Fibroblast of gingiva (primary cell): ENCODE measurements at regions not wholly inside any gene's neighbourhood (a gene's known extent, or its start where the extent isn't known, plus 50 kb on each side); places are given as distances from the start of the nearest gene placed in this dataset.

Experiments
- DNase-seq: peaks from one replicate; pipeline ENCODE4 v3.0.0-alpha.2; 2011; ENCODE audit warnings: low read depth

- no peak for DNase-seq
Observed at GRCh38 chr5:15261269-15261995, 238.5 kb upstream of the FBXL7 start.

GRCh38 chr5:15260356-15261268 lies 239.4 kb upstream of the FBXL7 start:
- DNase-seq: no peak

GRCh38 chr5:15256485-15256884 lies 243.5 kb upstream of the FBXL7 start:
- no peak for DNase-seq

GRCh38 chr5:15255576-15255975 lies 244.4 kb upstream of the FBXL7 start:
- no peak for DNase-seq

GRCh38 chr5:15254607-15255006 lies 245.4 kb upstream of the FBXL7 start:
- DNase-seq: peak; percentile 57

- no peak for DNase-seq
Observed at GRCh38 chr5:15252331-15252730, 247.6 kb upstream of the FBXL7 start.

GRCh38 chr5:15249152-15249551 lies 250.8 kb upstream of the FBXL7 start:
- DNase-seq: peak; percentile 39

- DNase-seq: no peak
Observed at GRCh38 chr5:15248731-15249130, 251.2 kb upstream of the FBXL7 start.

GRCh38 chr5:15245913-15246312 lies 254.1 kb upstream of the FBXL7 start:
- no peak for DNase-seq

GRCh38 chr5:15243301-15244020 lies 256.5 kb upstream of the FBXL7 start:
- peak; percentile 43 for DNase-seq

- peak; percentile 18 for DNase-seq
Observed at GRCh38 chr5:15241216-15241821, 258.7 kb upstream of the FBXL7 start.

GRCh38 chr5:15238006-15238405 lies 262.0 kb upstream of the FBXL7 start:
- no peak for DNase-seq

- no peak for DNase-seq
Observed at GRCh38 chr5:15236911-15237508, 263.0 kb upstream of the FBXL7 start.

GRCh38 chr5:15234911-15235310 lies 265.1 kb upstream of the FBXL7 start:
- DNase-seq: peak; percentile 61

GRCh38 chr5:15234366-15234765 lies 265.6 kb upstream of the FBXL7 start:
- no peak for DNase-seq

GRCh38 chr5:15233566-15233965 lies 266.4 kb upstream of the FBXL7 start:
- DNase-seq: no peak

- DNase-seq: no peak
Observed at GRCh38 chr5:15222156-15222555, 277.8 kb upstream of the FBXL7 start.

GRCh38 chr5:15220642-15221173 lies 279.3 kb upstream of the FBXL7 start:
- DNase-seq: no peak

GRCh38 chr5:15215056-15215455 lies 284.9 kb upstream of the FBXL7 start:
- DNase-seq: no peak

GRCh38 chr5:15214010-15214409 lies 286.0 kb upstream of the FBXL7 start:
- DNase-seq: no peak

- DNase-seq: no peak
Observed at GRCh38 chr5:15209053-15209762, 290.8 kb upstream of the FBXL7 start.
